Adrenal gland (tissue), 9 donors: ENCODE measurements at regions not wholly inside any gene's neighbourhood (a gene's known extent, or its start where the extent isn't known, plus 50 kb on each side); places are given as distances from the start of the nearest gene placed in this dataset.

Experiments
- DNase-seq, 7 donors: peaks; one replicate each; pipeline ENCODE4 v3.0.0-alpha.2; 2019 to 2020
- H3K27ac ChIP-seq, 5 donors: fragments of 200-600 bp; sonication (generic) in 4 of 5; 1 replicate in 3 of 5; 2 replicates in 2 of 5; pipeline versions ENCODE4 v1.5.1 to v1.8.0; 2016 to 2020; ENCODE audit warnings: mild to moderate bottlenecking in 1 of 5
- H3K27me3 ChIP-seq: fragments of 200-600 bp; 2 replicates; pipeline ENCODE4 v1.8.0; 2021
- H3K36me3 ChIP-seq, 2 donors: fragments of 200-600 bp; replicated peaks in 1 of 2; 1 replicate in 1 of 2; 2 replicates in 1 of 2; pipeline versions ENCODE4 v1.5.1 to v1.8.0; 2018 to 2022
- H3K4me1 ChIP-seq, 2 donors: fragments of 200-600 bp; replicated peaks in 1 of 2; 1 replicate in 1 of 2; 2 replicates in 1 of 2; pipeline versions ENCODE4 v1.5.1 to v1.8.0; 2018 to 2021
- H3K4me3 ChIP-seq, 4 donors: fragments of 200-600 bp; sonication (generic) in 3 of 4; one replicate each; pipeline ENCODE4 v1.5.1; 2016 to 2018
- H3K9me3 ChIP-seq, 3 donors: fragments of 200-600 bp; sonication (generic) in 1 of 3; replicated peaks in 1 of 3; 1 replicate in 2 of 3; 2 replicates in 1 of 3; pipeline versions ENCODE4 v1.5.1 to v1.8.0; 2016 to 2021
- CTCF ChIP-seq, 6 experiments: fragments of 450-650 bp in 4 of 6; fragments of 200-600 bp in 2 of 6; sonication (generic) in 1 of 6; IDR thresholded peaks; 1 replicate in 5 of 6; 2 replicates in 1 of 6; pipeline versions ENCODE4 v1.5.1 to v1.8.0; 2016 to 2021; ENCODE audit warnings: antibody characterized with exemption in 6 of 6, mild to moderate bottlenecking in 2 of 6, moderate library complexity in 1 of 6
- POLR2A ChIP-seq, 2 donors: fragments of 450-650 bp; IDR thresholded peaks; one replicate each; pipeline ENCODE4 v1.6.1; 2017; ENCODE audit warnings: antibody characterized with exemption in 2 of 2, mild to moderate bottlenecking in 2 of 2, moderate library complexity in 1 of 2
- WGBS, 4 donors: extraction: QIAGEN DNeasy Blood & Tissue Kit in 2 of 4; methylation state at CpG; one replicate each; pipeline versions ENCODE4 v1.1.5 to v1.1.7; 2013 to 2017; 5-methylcytosine and 5-hydroxymethylcytosine counted together
- intact Hi-C, 2 donors: fragments of 100-400 bp; cut with DNase I; formaldehyde crosslinking; loops; one replicate each; pipeline versions ENCODE4 v1.14.1 to v1.15.0; 2022 to 2023
- donor health status: healthy with polysubstance abuse.
- donor health status: Bipolar disorder and iron deficiency.
- donor health status: DM: yes; HTN: yes; CAD: no.
- donor health status: DM: no; HTN: no; CAD: no.
- donor health status: DM: no; HTN: no; CAD: no.

GRCh38 chr3:182583545-182583944, 209.8 kb upstream of the ATP11B start:
- no peaks in the 10 kb centered on the region for H3K27me3 ChIP-seq
- 68 to 83% (median 77%) methylated on average over 4 of the region's 4 CpGs for WGBS, 4 donors
- TF ChIP-seq CTCF (IDR thresholded peaks at IDR 0.05), result no peak
- TF ChIP-seq POLR2A (IDR thresholded peaks at IDR 0.05), result no peak
- H3K27ac ChIP-seq, result no peak overlapping the region
- no peak overlapping the region for H3K4me3 ChIP-seq
- no peak for DNase-seq
- no peaks in the 10 kb centered on the region for H3K9me3 ChIP-seq
- H3K4me1 ChIP-seq, result no peaks in the 10 kb centered on the region
- no peaks in the 10 kb centered on the region for H3K36me3 ChIP-seq
- intact Hi-C loops, result no loop called here

- Histone ChIP-seq H3K27ac (no peak overlapping the region), H3K4me3 (no peak overlapping the region), H3K36me3 (no peaks in the 10 kb centered on the region), H3K4me1 (no peaks in the 10 kb centered on the region), H3K9me3 (no peaks in the 10 kb centered on the region), H3K27me3 (no peaks in the 10 kb centered on the region)
- intact Hi-C loops, result no loop called here
- no peak for DNase-seq
- 73 to 80% (median 75%) methylated on average over 2 of the region's 2 CpGs for WGBS, 4 donors
- TF ChIP-seq CTCF (IDR thresholded peaks at IDR 0.05) (no peak), POLR2A (IDR thresholded peaks at IDR 0.05) (no peak)
Measured at GRCh38 chr3:182585532-182586150, 207.7 kb upstream of the ATP11B start.

- Histone ChIP-seq H3K4me1 (no peaks in the 10 kb centered on the region), H3K27me3 (no peaks in the 10 kb centered on the region), H3K36me3 (no peaks in the 10 kb centered on the region), H3K27ac (no peak overlapping the region), H3K9me3 (no peaks in the 10 kb centered on the region), H3K4me3 (no peak overlapping the region)
- intact Hi-C loops, result no loop called here
- WGBS, 4 donors, result 76 to 88% (median 82%) methylated on average over 3 of the region's 3 CpGs
- DNase-seq, result no peak
- TF ChIP-seq CTCF (IDR thresholded peaks at IDR 0.05), result no peak
- no peak for TF ChIP-seq POLR2A (IDR thresholded peaks at IDR 0.05)
Measured at GRCh38 chr3:182592747-182593146, 200.6 kb upstream of the ATP11B start.

- WGBS, 4 donors, result 74 to 86% (median 81%) methylated on average over 17 of the region's 17 CpGs
- Histone ChIP-seq H3K36me3 (no peaks in the 10 kb centered on the region), H3K9me3 (no peaks in the 10 kb centered on the region), H3K27ac (no peak overlapping the region), H3K4me1 (no peaks in the 10 kb centered on the region), H3K27me3 (no peaks in the 10 kb centered on the region), H3K4me3 (no peak overlapping the region)
- TF ChIP-seq CTCF (IDR thresholded peaks at IDR 0.05) (no peak), POLR2A (IDR thresholded peaks at IDR 0.05) (no peak)
- intact Hi-C loops, result no loop called here
- no peak for DNase-seq
Measured at GRCh38 chr3:182596676-182597410, 196.5 kb upstream of the ATP11B start.
